Glutamatergic neuron (in vitro differentiated cells): ENCODE measurements at regions not wholly inside any gene's neighbourhood (a gene's known extent, or its start where the extent isn't known, plus 50 kb on each side); places are given as distances from the start of the nearest gene placed in this dataset.

Experiments
- DNase-seq: peaks from one replicate; pipeline ENCODE4 v3.0.0; 2022
- H3K27ac Mint-ChIP-seq: one replicate; pipeline ENCODE4 v1.8.0; 2020; ENCODE audit warnings: mild to moderate bottlenecking, mixed read lengths, inconsistent platforms; ENCODE audit not compliant: unreplicated experiment
- H3K27me3 Mint-ChIP-seq: one replicate; pipeline ENCODE4 v1.8.0; 2020; ENCODE audit warnings: mild to moderate bottlenecking, moderate library complexity, mixed read lengths, inconsistent platforms; ENCODE audit not compliant: unreplicated experiment
- H3K36me3 Mint-ChIP-seq: one replicate; pipeline ENCODE4 v1.8.0; 2020; ENCODE audit warnings: mild to moderate bottlenecking, mixed read lengths, inconsistent platforms; ENCODE audit not compliant: unreplicated experiment
- H3K4me1 Mint-ChIP-seq: one replicate; pipeline ENCODE4 v1.8.0; 2020; ENCODE audit warnings: mild to moderate bottlenecking, low read depth, mixed read lengths, inconsistent platforms; ENCODE audit not compliant: unreplicated experiment
- H3K4me3 Mint-ChIP-seq: one replicate; pipeline ENCODE4 v1.8.0; 2020; ENCODE audit warnings: mild to moderate bottlenecking, mixed read lengths, inconsistent platforms; ENCODE audit not compliant: unreplicated experiment
- H3K9me3 Mint-ChIP-seq: one replicate; pipeline ENCODE4 v1.8.0; 2020; ENCODE audit warnings: mild to moderate bottlenecking, moderate library complexity, mixed read lengths, inconsistent platforms; ENCODE audit not compliant: unreplicated experiment
- CTCF ChIP-seq: fragments of 200-600 bp; sonication (generic); IDR thresholded peaks from one replicate; pipeline ENCODE4 v1.5.0; 2021; ENCODE audit not compliant: partially characterized antibody, unreplicated experiment

DNA sequence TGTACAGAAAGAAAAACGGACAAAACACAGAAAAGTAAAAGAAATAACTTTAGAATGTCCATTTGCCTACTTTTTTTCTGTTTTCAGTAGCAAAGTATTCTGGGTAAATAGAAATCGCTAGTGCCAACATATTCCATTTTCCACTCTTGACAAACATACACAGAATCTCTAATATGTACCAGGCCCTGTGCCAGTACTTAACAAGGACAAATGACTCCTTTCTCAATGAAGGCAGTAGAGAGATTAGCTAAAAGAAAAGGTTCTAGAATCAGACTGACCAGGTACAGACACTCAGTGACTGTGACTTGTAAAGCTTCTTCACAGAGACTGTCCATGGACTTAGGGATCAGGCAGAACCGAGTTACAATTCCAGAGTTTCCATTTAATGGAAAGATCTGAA, 165.8 kb upstream of the STAC start:
- Mint-ChIP-seq H3K9me3 (no peaks in the 10 kb centered on the region), H3K27ac (no peak overlapping the region), H3K4me1 (peaks cover 7% of the 10 kb centered on the region), H3K4me3 (no peak overlapping the region), H3K36me3 (no peaks in the 10 kb centered on the region), H3K27me3 (no peaks in the 10 kb centered on the region)
- DNase-seq: no peak
- no peak for TF ChIP-seq CTCF

DNA sequence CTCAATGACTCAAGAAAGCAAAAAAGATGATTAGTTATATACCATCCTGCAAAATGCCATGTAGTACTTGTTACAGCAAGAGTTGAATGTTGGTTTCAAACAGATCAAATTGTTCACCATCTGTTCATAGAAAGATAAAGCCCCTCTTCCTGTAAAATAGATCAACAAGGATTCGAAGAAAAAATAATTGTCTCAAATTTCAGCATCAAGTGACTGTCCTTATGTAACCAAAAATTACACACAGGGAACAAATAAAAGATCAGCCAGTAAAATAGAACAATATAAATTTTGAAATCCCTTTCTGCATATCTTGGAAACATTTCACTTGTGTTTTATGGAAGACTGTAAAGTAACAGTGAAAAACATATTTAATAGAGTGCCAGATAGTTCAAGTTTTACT, 165.1 kb upstream of the STAC start:
- Mint-ChIP-seq H3K36me3 (no peaks in the 10 kb centered on the region), H3K27me3 (no peaks in the 10 kb centered on the region), H3K9me3 (no peaks in the 10 kb centered on the region), H3K27ac (no peak overlapping the region), H3K4me3 (no peak overlapping the region), H3K4me1 (peaks cover 7% of the 10 kb centered on the region)
- DNase-seq: no peak
- TF ChIP-seq CTCF: no peak

DNA sequence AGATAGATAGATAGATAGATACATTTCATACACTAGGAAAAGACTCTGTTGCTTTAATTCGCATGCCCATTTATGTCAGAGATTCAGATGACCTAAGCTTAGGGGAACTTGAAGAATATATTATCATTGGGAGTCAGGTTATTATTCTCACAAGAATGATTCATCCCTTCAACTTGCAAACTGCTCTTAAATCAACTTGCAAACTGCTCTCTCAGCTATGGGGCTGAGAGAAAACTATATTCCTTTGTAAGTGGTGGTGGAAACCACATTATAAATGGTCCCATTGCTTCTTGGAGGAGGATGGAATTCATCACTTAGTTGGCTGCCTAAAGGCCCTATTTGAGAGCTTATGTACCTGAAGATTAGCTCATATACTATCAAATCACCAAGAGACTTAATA, 160.9 kb upstream of the STAC start:
- no peaks in the 10 kb centered on the region for H3K36me3 Mint-ChIP-seq
- H3K4me3 Mint-ChIP-seq: no peak overlapping the region
- no peak overlapping the region for H3K27ac Mint-ChIP-seq
- peaks cover 7% of the 10 kb centered on the region for H3K4me1 Mint-ChIP-seq
- TF ChIP-seq CTCF: no peak
- no peak for DNase-seq
- no peaks in the 10 kb centered on the region for H3K9me3 Mint-ChIP-seq
- H3K27me3 Mint-ChIP-seq: no peaks in the 10 kb centered on the region

- Mint-ChIP-seq H3K36me3 (no peaks in the 10 kb centered on the region), H3K4me1 (peaks cover 7% of the 10 kb centered on the region), H3K27me3 (no peaks in the 10 kb centered on the region), H3K27ac (no peak overlapping the region), H3K9me3 (no peaks in the 10 kb centered on the region), H3K4me3 (no peak overlapping the region)
- DNase-seq: no peak
- TF ChIP-seq CTCF: no peak
Measured at GRCh38 chr3:36220173-36220572, 160.1 kb upstream of the STAC start.

GRCh38 chr3:36221975-36222374, 158.3 kb upstream of the STAC start:
- H3K36me3 Mint-ChIP-seq: no peaks in the 10 kb centered on the region
- no peak for TF ChIP-seq CTCF
- H3K9me3 Mint-ChIP-seq: no peaks in the 10 kb centered on the region
- no peak overlapping the region for H3K4me3 Mint-ChIP-seq
- peaks cover 7% of the 10 kb centered on the region for H3K4me1 Mint-ChIP-seq
- DNase-seq: no peak
- no peaks in the 10 kb centered on the region for H3K27me3 Mint-ChIP-seq
- H3K27ac Mint-ChIP-seq: no peak overlapping the region
